ENCODE measurements at regions not wholly inside any gene's neighbourhood (a gene's known extent, or its start where the extent isn't known, plus 50 kb on each side); places are given as distances from the start of the nearest gene placed in this dataset.

GRCh38 chr7:94338921-94339371 lies 55.7 kb upstream of the COL1A2 start:
- no peak for TF ChIP-seq POLR2A (IDR thresholded peaks at IDR 0.05; ENCODE audit: low read depth, low read length)
- TF ChIP-seq TAF1 (IDR thresholded peaks at IDR 0.05; ENCODE audit: low read depth, low read length): no peak
- no peak for TF ChIP-seq POLR2AphosphoS5 (IDR thresholded peaks at IDR 0.05; ENCODE audit: low read depth, low read length)
- TF ChIP-seq PAX5 (IDR thresholded peaks at IDR 0.05; ENCODE audit: insufficient read depth, low read length, severe bottlenecking): no peak
- TF ChIP-seq POU2F2 (IDR thresholded peaks at IDR 0.05; ENCODE audit: low read depth, low read length): no peak
- no peak for TF ChIP-seq SPI1 (IDR thresholded peaks at IDR 0.05; ENCODE audit: low read depth, low read length)

All from GM12891 (cell line).